ENCODE measurements at regions not wholly inside any gene's neighbourhood (a gene's known extent, or its start where the extent isn't known, plus 50 kb on each side); places are given as distances from the start of the nearest gene placed in this dataset.

- TF ChIP-seq ZNF530 (tag by site-specific recombination; IDR thresholded peaks at IDR 0.05; ENCODE audit: low read depth): no peak
- no peak for TF ChIP-seq CTCF (tag by site-specific recombination; IDR thresholded peaks at IDR 0.05)
- no peak for TF ChIP-seq ZBTB20 (tag by site-specific recombination; IDR thresholded peaks at IDR 0.05)
- no peak for TF ChIP-seq ZNF621 (tag by site-specific recombination; IDR thresholded peaks at IDR 0.05)
- no peak for TF ChIP-seq ZNF660 (tag by site-specific recombination; IDR thresholded peaks at IDR 0.05)
- no peak for TF ChIP-seq ZBTB6 (tag by site-specific recombination; IDR thresholded peaks at IDR 0.05)
- TF ChIP-seq ZNF16 (tag by site-specific recombination; IDR thresholded peaks at IDR 0.05; ENCODE audit: low read depth): no peak
- no peak for TF ChIP-seq ZNF747 (tag by site-specific recombination; IDR thresholded peaks at IDR 0.05)
- no peak for TF ChIP-seq ZSCAN30 (tag by site-specific recombination; IDR thresholded peaks at IDR 0.05)
- TF ChIP-seq SCRT2 (tag by site-specific recombination; IDR thresholded peaks at IDR 0.05): no peak
Measured at GRCh38 chr2:239512054-239512453, 111.2 kb upstream of the HDAC4 start.

Measured in HEK293 (cell line).